ENCODE measurements at regions not wholly inside any gene's neighbourhood (a gene's known extent, or its start where the extent isn't known, plus 50 kb on each side); places are given as distances from the start of the nearest gene placed in this dataset.
"Not testable (repeated sequence)": the region's sequence is repeated elsewhere in the genome, so short reads cannot be mapped to it uniquely, and the experiment has no call there.

- no peak overlapping the region for H3K4ac ChIP-seq (ENCODE audit: low read depth, low read length)
- H3K27me3 ChIP-seq (ENCODE audit: insufficient read depth, low read length): no peaks in the 10 kb centered on the region
- H3K27ac ChIP-seq (ENCODE audit: insufficient read length, low read depth, low read length): no peak overlapping the region
- no peaks in the 10 kb centered on the region for H4K20me1 ChIP-seq (ENCODE audit: control insufficient read depth, insufficient read depth, insufficient read length)
- no peak overlapping the region for H4K8ac ChIP-seq (replicated peaks; ENCODE audit: insufficient read length, low read depth, low read length)
- H3K18ac ChIP-seq (ENCODE audit: insufficient read length, low read depth, low read length): no peak overlapping the region
- no peaks in the 10 kb centered on the region for H3K23me2 ChIP-seq (ENCODE audit: insufficient read length, low read depth, low read length, poor library complexity, severe bottlenecking)
- no peak overlapping the region for H3K9ac ChIP-seq (ENCODE audit: extremely low read depth, insufficient read length, low read length)
- no peak overlapping the region for H2AK5ac ChIP-seq (ENCODE audit: insufficient read length, low read length)
- no peak overlapping the region for H4K5ac ChIP-seq (ENCODE audit: insufficient read length, low read depth, low read length)
- TF ChIP-seq, protein P1, sequence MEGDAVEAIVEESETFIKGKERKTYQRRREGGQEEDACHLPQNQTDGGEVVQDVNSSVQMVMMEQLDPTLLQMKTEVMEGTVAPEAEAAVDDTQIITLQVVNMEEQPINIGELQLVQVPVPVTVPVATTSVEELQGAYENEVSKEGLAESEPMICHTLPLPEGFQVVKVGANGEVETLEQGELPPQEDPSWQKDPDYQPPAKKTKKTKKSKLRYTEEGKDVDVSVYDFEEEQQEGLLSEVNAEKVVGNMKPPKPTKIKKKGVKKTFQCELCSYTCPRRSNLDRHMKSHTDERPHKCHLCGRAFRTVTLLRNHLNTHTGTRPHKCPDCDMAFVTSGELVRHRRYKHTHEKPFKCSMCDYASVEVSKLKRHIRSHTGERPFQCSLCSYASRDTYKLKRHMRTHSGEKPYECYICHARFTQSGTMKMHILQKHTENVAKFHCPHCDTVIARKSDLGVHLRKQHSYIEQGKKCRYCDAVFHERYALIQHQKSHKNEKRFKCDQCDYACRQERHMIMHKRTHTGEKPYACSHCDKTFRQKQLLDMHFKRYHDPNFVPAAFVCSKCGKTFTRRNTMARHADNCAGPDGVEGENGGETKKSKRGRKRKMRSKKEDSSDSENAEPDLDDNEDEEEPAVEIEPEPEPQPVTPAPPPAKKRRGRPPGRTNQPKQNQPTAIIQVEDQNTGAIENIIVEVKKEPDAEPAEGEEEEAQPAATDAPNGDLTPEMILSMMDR (conservative IDR thresholded peaks at IDR 0.05): no peak
- Mint-ChIP-seq H3K4me1 (no peaks in the 10 kb centered on the region), H3K27me3 (ENCODE audit: low read depth) (no peaks in the 10 kb centered on the region), H3K36me3 (ENCODE audit: insufficient read depth in 1 of 3, low read depth in 3 of 3) (no peaks in the 10 kb centered on the region), H3K9me3 (no peaks in the 10 kb centered on the region), H3K4me3 (no peak overlapping the region), H3K27ac (no peak overlapping the region; a peak in 1 of 7 replicates)
- H3K79me1 ChIP-seq (ENCODE audit: insufficient read depth, low read depth, low read length, poor library complexity, severe bottlenecking): no peaks in the 10 kb centered on the region
- H2BK12ac ChIP-seq (ENCODE audit: insufficient read length, low read depth, low read length): no peak overlapping the region
- H4K91ac ChIP-seq (ENCODE audit: insufficient read length, low read depth, low read length): no peak overlapping the region
- H2BK20ac ChIP-seq (ENCODE audit: low read depth, low read length, poor library complexity, severe bottlenecking): no peak overlapping the region
- H3K4me1 ChIP-seq (ENCODE audit: insufficient read depth, low read length): no peaks in the 10 kb centered on the region
- no peaks in the 10 kb centered on the region for H3K79me2 ChIP-seq (ENCODE audit: insufficient read depth, low read length)
- no peak overlapping the region for H2BK5ac ChIP-seq (ENCODE audit: insufficient read length, low read length)
- no peak overlapping the region for H2BK15ac ChIP-seq (ENCODE audit: low read depth, low read length)
- H3K4me2 ChIP-seq (ENCODE audit: insufficient read depth, insufficient read length, low read length): no peak overlapping the region
- DNase-seq: no peak
- no peak overlapping the region for H3K14ac ChIP-seq (ENCODE audit: insufficient read depth, low read length)
- H3K9me3 ChIP-seq (ENCODE audit: control insufficient read depth, low read depth, low read length): no peaks in the 10 kb centered on the region
- no peak overlapping the region for H2BK120ac ChIP-seq (ENCODE audit: low read depth, low read length, poor library complexity, severe bottlenecking)
- H3K56ac ChIP-seq (ENCODE audit: insufficient read length, low read depth, low read length): no peak overlapping the region
- H3K23ac ChIP-seq (ENCODE audit: insufficient read length, low read depth, low read length): no peak overlapping the region
- no peak overlapping the region for H2AFZ ChIP-seq (ENCODE audit: low read length)
- H3T11ph ChIP-seq (ENCODE audit: low read length): no peak overlapping the region
Measured at GRCh38 chr5:99437986-99438385, 509.2 kb upstream of the CHD1 start.

DNA sequence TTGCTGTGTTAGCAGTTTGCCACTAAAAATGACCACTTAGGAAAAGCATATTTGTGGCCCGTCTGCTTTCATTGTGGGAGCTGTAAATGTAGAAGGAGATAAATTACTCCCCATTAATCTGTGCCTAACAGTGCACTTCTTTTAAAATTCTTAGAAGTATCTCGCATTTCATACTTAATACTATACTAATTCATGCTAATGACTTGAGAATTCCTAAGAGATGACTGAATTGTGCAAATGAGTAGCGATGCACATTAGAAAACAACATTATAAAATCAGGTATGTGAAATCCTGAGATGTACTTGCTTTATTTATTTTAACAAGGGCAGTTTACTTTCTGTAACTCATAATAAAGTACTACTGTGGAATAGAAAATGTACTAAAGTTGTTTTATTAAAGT lies 494.6 kb upstream of the CHD1 start:
- H3K9me3 ChIP-seq (ENCODE audit: control insufficient read depth, low read depth, low read length); H3K4me1 Mint-ChIP-seq; H3K27ac ChIP-seq (ENCODE audit: insufficient read length, low read depth, low read length); H3K36me3 Mint-ChIP-seq (ENCODE audit: insufficient read depth in 1 of 3, low read depth in 3 of 3); H3K18ac ChIP-seq (ENCODE audit: insufficient read length, low read depth, low read length); H3K23me2 ChIP-seq (ENCODE audit: insufficient read length, low read depth, low read length, poor library complexity, severe bottlenecking); H3K4me3 Mint-ChIP-seq; H3K79me2 ChIP-seq (ENCODE audit: insufficient read depth, low read length); H3T11ph ChIP-seq (ENCODE audit: low read length); DNase-seq; H4K91ac ChIP-seq (ENCODE audit: insufficient read length, low read depth, low read length); H2BK120ac ChIP-seq (ENCODE audit: low read depth, low read length, poor library complexity, severe bottlenecking); H3K14ac ChIP-seq (ENCODE audit: insufficient read depth, low read length); H3K27ac Mint-ChIP-seq; H2BK12ac ChIP-seq (ENCODE audit: insufficient read length, low read depth, low read length); H4K8ac ChIP-seq (replicated peaks; ENCODE audit: insufficient read length, low read depth, low read length); H2BK5ac ChIP-seq (ENCODE audit: insufficient read length, low read length); H2BK20ac ChIP-seq (ENCODE audit: low read depth, low read length, poor library complexity, severe bottlenecking); H2AFZ ChIP-seq (ENCODE audit: low read length); H3K4ac ChIP-seq (ENCODE audit: low read depth, low read length); H3K23ac ChIP-seq (ENCODE audit: insufficient read length, low read depth, low read length); H3K27me3 Mint-ChIP-seq (ENCODE audit: low read depth); H4K20me1 ChIP-seq (ENCODE audit: control insufficient read depth, insufficient read depth, insufficient read length); H3K4me2 ChIP-seq (ENCODE audit: insufficient read depth, insufficient read length, low read length); H3K79me1 ChIP-seq (ENCODE audit: insufficient read depth, low read depth, low read length, poor library complexity, severe bottlenecking); H2AK5ac ChIP-seq (ENCODE audit: insufficient read length, low read length); H4K5ac ChIP-seq (ENCODE audit: insufficient read length, low read depth, low read length); H3K56ac ChIP-seq (ENCODE audit: insufficient read length, low read depth, low read length); H2BK15ac ChIP-seq (ENCODE audit: low read depth, low read length); H3K9ac ChIP-seq (ENCODE audit: extremely low read depth, insufficient read length, low read length); H3K9me3 Mint-ChIP-seq; H3K4me1 ChIP-seq (ENCODE audit: insufficient read depth, low read length); H3K27me3 ChIP-seq (ENCODE audit: insufficient read depth, low read length): not testable (repeated sequence)
- WGBS (ENCODE audit: extremely low coverage, insufficient read length, low lambda C conversion rate): no CpG with 5 or more reads among the region's 3 CpGs
